ENCODE measurements at regions not wholly inside any gene's neighbourhood (a gene's known extent, or its start where the extent isn't known, plus 50 kb on each side); places are given as distances from the start of the nearest gene placed in this dataset.

- Histone ChIP-seq H3F3A (replicated peaks; ENCODE audit: low read depth) (no peaks in the 10 kb centered on the region), H3K4me3 (no peak overlapping the region), H3K9me2 (ENCODE audit: insufficient read depth) (no peaks in the 10 kb centered on the region), H3K79me2 (replicated peaks; ENCODE audit: insufficient read depth) (no peaks in the 10 kb centered on the region), H3K36me3 (ENCODE audit: insufficient read depth) (no peaks in the 10 kb centered on the region), H3K4me2 (no peak overlapping the region), H2AFZ (no peak overlapping the region), H3K4me1 (ENCODE audit: insufficient read depth) (no peaks in the 10 kb centered on the region), H3K27ac (ENCODE audit: low read depth) (no peak overlapping the region), H4K20me1 (replicated peaks; ENCODE audit: insufficient read depth) (no peaks in the 10 kb centered on the region), H3K27me3 (ENCODE audit: insufficient read depth) (no peaks in the 10 kb centered on the region)
- Mint-ChIP-seq H3K27me3 (ENCODE audit: insufficient read depth, low read depth, poor library complexity) (no peaks in the 10 kb centered on the region), H3K4me1 (peaks cover 12% of the 10 kb centered on the region; the same call in 2 of the 3 replicates), H3K4me3 (no peak overlapping the region), H3K27ac (peak overlapping the region; percentile 39; the same call in 1 of the 2 replicates), H3K36me3 (ENCODE audit: low read depth) (no peaks in the 10 kb centered on the region), H3K9me3 (no peaks in the 10 kb centered on the region)
- ATAC-seq (peak; percentile 78), DNase-seq (ENCODE audit: low spot score) (peak; percentile 38)
- TF ChIP-seq POLR2AphosphoS5 (IDR thresholded peaks at IDR 0.05; ENCODE audit: low read depth) (no peak), ZNF114 (CRISPR knock-in tag; IDR thresholded peaks at IDR 0.05) (no peak), EZH2phosphoT487 (IDR thresholded peaks at IDR 0.05; ENCODE audit: unreplicated experiment) (no peak), STAT1 (IDR thresholded peaks at IDR 0.05; ENCODE audit: unreplicated experiment) (no peak), ETS1 (IDR thresholded peaks at IDR 0.05) (no peak), NANOG (IDR thresholded peaks at IDR 0.05; ENCODE audit: borderline replicate concordance) (no peak), JUNB (IDR thresholded peaks at IDR 0.05; ENCODE audit: unreplicated experiment) (no peak), ZNF331 (CRISPR knock-in tag; IDR thresholded peaks at IDR 0.05; ENCODE audit: low read depth) (no peak), EZH2 (IDR thresholded peaks at IDR 0.05; ENCODE audit: low read depth, unreplicated experiment) (no peak)
- TF ChIP-seq, protein P1, sequence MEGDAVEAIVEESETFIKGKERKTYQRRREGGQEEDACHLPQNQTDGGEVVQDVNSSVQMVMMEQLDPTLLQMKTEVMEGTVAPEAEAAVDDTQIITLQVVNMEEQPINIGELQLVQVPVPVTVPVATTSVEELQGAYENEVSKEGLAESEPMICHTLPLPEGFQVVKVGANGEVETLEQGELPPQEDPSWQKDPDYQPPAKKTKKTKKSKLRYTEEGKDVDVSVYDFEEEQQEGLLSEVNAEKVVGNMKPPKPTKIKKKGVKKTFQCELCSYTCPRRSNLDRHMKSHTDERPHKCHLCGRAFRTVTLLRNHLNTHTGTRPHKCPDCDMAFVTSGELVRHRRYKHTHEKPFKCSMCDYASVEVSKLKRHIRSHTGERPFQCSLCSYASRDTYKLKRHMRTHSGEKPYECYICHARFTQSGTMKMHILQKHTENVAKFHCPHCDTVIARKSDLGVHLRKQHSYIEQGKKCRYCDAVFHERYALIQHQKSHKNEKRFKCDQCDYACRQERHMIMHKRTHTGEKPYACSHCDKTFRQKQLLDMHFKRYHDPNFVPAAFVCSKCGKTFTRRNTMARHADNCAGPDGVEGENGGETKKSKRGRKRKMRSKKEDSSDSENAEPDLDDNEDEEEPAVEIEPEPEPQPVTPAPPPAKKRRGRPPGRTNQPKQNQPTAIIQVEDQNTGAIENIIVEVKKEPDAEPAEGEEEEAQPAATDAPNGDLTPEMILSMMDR (conservative IDR thresholded peaks at IDR 0.05; ENCODE audit: low read depth in 2 of 2), result no peak
- TF ChIP-seq, protein P2, sequence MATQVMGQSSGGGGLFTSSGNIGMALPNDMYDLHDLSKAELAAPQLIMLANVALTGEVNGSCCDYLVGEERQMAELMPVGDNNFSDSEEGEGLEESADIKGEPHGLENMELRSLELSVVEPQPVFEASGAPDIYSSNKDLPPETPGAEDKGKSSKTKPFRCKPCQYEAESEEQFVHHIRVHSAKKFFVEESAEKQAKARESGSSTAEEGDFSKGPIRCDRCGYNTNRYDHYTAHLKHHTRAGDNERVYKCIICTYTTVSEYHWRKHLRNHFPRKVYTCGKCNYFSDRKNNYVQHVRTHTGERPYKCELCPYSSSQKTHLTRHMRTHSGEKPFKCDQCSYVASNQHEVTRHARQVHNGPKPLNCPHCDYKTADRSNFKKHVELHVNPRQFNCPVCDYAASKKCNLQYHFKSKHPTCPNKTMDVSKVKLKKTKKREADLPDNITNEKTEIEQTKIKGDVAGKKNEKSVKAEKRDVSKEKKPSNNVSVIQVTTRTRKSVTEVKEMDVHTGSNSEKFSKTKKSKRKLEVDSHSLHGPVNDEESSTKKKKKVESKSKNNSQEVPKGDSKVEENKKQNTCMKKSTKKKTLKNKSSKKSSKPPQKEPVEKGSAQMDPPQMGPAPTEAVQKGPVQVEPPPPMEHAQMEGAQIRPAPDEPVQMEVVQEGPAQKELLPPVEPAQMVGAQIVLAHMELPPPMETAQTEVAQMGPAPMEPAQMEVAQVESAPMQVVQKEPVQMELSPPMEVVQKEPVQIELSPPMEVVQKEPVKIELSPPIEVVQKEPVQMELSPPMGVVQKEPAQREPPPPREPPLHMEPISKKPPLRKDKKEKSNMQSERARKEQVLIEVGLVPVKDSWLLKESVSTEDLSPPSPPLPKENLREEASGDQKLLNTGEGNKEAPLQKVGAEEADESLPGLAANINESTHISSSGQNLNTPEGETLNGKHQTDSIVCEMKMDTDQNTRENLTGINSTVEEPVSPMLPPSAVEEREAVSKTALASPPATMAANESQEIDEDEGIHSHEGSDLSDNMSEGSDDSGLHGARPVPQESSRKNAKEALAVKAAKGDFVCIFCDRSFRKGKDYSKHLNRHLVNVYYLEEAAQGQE (IDR thresholded peaks at IDR 0.05; ENCODE audit: unreplicated experiment), result no peak
Measured at GRCh38 chr9:87212605-87213021, 265.3 kb upstream of the GAS1 start.
